B cell (primary cell): ENCODE measurements at regions not wholly inside any gene's neighbourhood (a gene's known extent, or its start where the extent isn't known, plus 50 kb on each side); places are given as distances from the start of the nearest gene placed in this dataset.
"Not testable (repeated sequence)": the region's sequence is repeated elsewhere in the genome, so short reads cannot be mapped to it uniquely, and the experiment has no call there.

Experiments
- ATAC-seq: fragments of 200-7000 bp; cut with Tn5 transposase; one replicate; pipeline ENCODE4 v1.10.0; 2021; ENCODE audit warnings: low read depth, mild to moderate bottlenecking, moderate number of reproducible peaks, moderate library complexity
- CTCF ChIA-PET: fragments of 350-600 bp; sonication (Branson Sonifier 250); formaldehyde crosslinking; loops from one replicate; lab custom pipeline; 2021; ENCODE audit warnings: antibody characterized with exemption, inconsistent platforms; lab: Charles Lee
- POLR2A ChIA-PET: fragments of 350-600 bp; sonication (Branson Sonifier 250); formaldehyde crosslinking; loops from one replicate; lab custom pipeline; 2021; ENCODE audit warnings: antibody characterized with exemption; lab: Charles Lee
- DNase-seq: peaks from one replicate; pipeline ENCODE4 v3.0.0; 2013
- H2AFZ ChIP-seq: 2 replicates; pipeline ENCODE4 v1.6.1; 2012; ENCODE audit warnings: mild to moderate bottlenecking, low read depth, low read length; ENCODE audit not compliant: insufficient read depth, poor library complexity, severe bottlenecking
- H3K27ac ChIP-seq, 2 donors: 1 replicate in 1 of 2; 2 replicates in 1 of 2; pipeline ENCODE4 v1.5.1; 2012 to 2013; ENCODE audit warnings: low read length in 2 of 2, mild to moderate bottlenecking in 2 of 2, moderate library complexity in 1 of 2
- H3K27me3 ChIP-seq, 4 experiments: fragments of 200-600 bp in 1 of 4; sonication (generic) in 1 of 4; replicated peaks in 1 of 4; 1 replicate in 2 of 4; 2 replicates in 2 of 4; pipeline versions ENCODE4 v1.6.1 to v1.7.0; 2013 to 2016; ENCODE audit warnings: low read length in 3 of 4, mild to moderate bottlenecking in 2 of 4, mixed read lengths in 1 of 4, moderate library complexity in 1 of 4; ENCODE audit not compliant: insufficient read depth in 4 of 4, control insufficient read depth in 3 of 4; ENCODE audit errors: control extremely low read depth in 1 of 4
- H3K36me3 ChIP-seq, 2 experiments: replicated peaks in 1 of 2; 1 replicate in 1 of 2; 2 replicates in 1 of 2; pipeline versions ENCODE4 v1.6.1 to v1.7.1; 2013; ENCODE audit warnings: low read length in 1 of 2; ENCODE audit not compliant: insufficient read depth in 2 of 2, control insufficient read depth in 1 of 2; ENCODE audit errors: control extremely low read depth in 1 of 2, extremely low read depth in 1 of 2
- H3K4me1 ChIP-seq, 2 donors: fragments of 200-600 bp in 1 of 2; sonication (generic) in 1 of 2; 1 replicate in 1 of 2; 2 replicates in 1 of 2; pipeline versions ENCODE4 v1.5.1 to v1.6.1; 2013 to 2017; ENCODE audit warnings: low read length in 2 of 2; ENCODE audit not compliant: control insufficient read depth in 2 of 2, insufficient read depth in 2 of 2
- H3K4me2 ChIP-seq: replicated peaks from 2 replicates; pipeline ENCODE3; 2012; ENCODE audit warnings: mild to moderate bottlenecking, low read depth, low read length; ENCODE audit not compliant: poor library complexity, severe bottlenecking
- H3K4me3 ChIP-seq, 5 experiments: fragments of 200-600 bp in 1 of 5; sonication (generic) in 1 of 5; 1 replicate in 3 of 5; 2 replicates in 2 of 5; pipeline versions ENCODE4 v1.5.1 to v1.7.0; 2011 to 2016; ENCODE audit warnings: low read length in 4 of 5, mild to moderate bottlenecking in 4 of 5, low read depth in 2 of 5, control low read depth in 1 of 5, moderate library complexity in 1 of 5; ENCODE audit not compliant: insufficient read depth in 1 of 5; ENCODE audit errors: control extremely low read depth in 1 of 5, extremely low read depth in 1 of 5
- H3K79me2 ChIP-seq: fragments of 200-600 bp; sonication (generic); one replicate; pipeline ENCODE4 v1.6.0; 2016; ENCODE audit warnings: low read length; ENCODE audit not compliant: control insufficient read depth, insufficient read depth
- H3K9ac ChIP-seq: fragments of 200-600 bp; sonication (generic); 2 replicates; pipeline ENCODE4 v1.6.1; 2017; ENCODE audit warnings: mild to moderate bottlenecking, low read length, moderate library complexity
- H3K9me3 ChIP-seq, 3 donors: one replicate each; pipeline versions ENCODE4 v1.6.1 to v1.7.1; 2013; ENCODE audit warnings: low read length in 2 of 3; ENCODE audit not compliant: control insufficient read depth in 2 of 3, insufficient read depth in 1 of 3; ENCODE audit errors: control extremely low read depth in 1 of 3
- H4K20me1 ChIP-seq: 2 replicates; pipeline ENCODE4 v1.6.0; 2012; ENCODE audit warnings: mild to moderate bottlenecking, low read length; ENCODE audit not compliant: insufficient read depth, control insufficient read depth, poor library complexity, severe bottlenecking
- H3K27ac Mint-ChIP-seq: one replicate; pipeline ENCODE4 v1.8.0; 2021; ENCODE audit warnings: mixed read lengths
- H3K27me3 Mint-ChIP-seq: one replicate; pipeline ENCODE4 v1.8.0; 2021; ENCODE audit warnings: mixed read lengths
- H3K4me1 Mint-ChIP-seq: one replicate; pipeline ENCODE4 v1.8.0; 2021; ENCODE audit warnings: mixed read lengths
- H3K4me3 Mint-ChIP-seq: one replicate; pipeline ENCODE4 v1.8.0; 2021; ENCODE audit warnings: mixed read lengths
- H3K9me3 Mint-ChIP-seq: one replicate; pipeline ENCODE4 v1.8.0; 2022; ENCODE audit warnings: mixed read lengths; ENCODE audit not compliant: insufficient read depth
- CTCF ChIP-seq: fragments of 200-600 bp; IDR thresholded peaks from one replicate; pipeline ENCODE4 v1.8.0; 2022; ENCODE audit warnings: antibody characterized with exemption, mild to moderate bottlenecking
- EZH2 ChIP-seq: IDR thresholded peaks from 2 replicates; pipeline ENCODE4 v1.6.1; 2012; ENCODE audit warnings: borderline replicate concordance, low read depth, mild to moderate bottlenecking, moderate library complexity, low read length; ENCODE audit not compliant: insufficient read depth, poor library complexity, severe bottlenecking
- WGBS: methylation state at CpG from one replicate; pipeline ENCODE4 v1.1.5; 2013; ENCODE audit warnings: missing lambda C conversion rate; ENCODE audit not compliant: insufficient coverage; 5-methylcytosine and 5-hydroxymethylcytosine counted together
- intact Hi-C: fragments of 100-400 bp; cut with micrococcal nuclease; formaldehyde crosslinking; loops from one replicate; pipeline ENCODE4 v1.10.0; 2022

- no peaks in the 10 kb centered on the region for H3K27me3 Mint-ChIP-seq
- H3K4me1 Mint-ChIP-seq = no peaks in the 10 kb centered on the region
- H3K9me3 Mint-ChIP-seq = peaks cover 4% of the 10 kb centered on the region
- H3K4me3 Mint-ChIP-seq = no peak overlapping the region
- Histone ChIP-seq H3K36me3 (no peaks in the 10 kb centered on the region), H2AFZ (no peak overlapping the region), H3K9me3 (peaks cover 0 to 25% (median 0%) of the 10 kb centered on the region in 3 donors), H3K4me3 (no peak overlapping the region), H4K20me1 (no peaks in the 10 kb centered on the region), H3K9ac (no peak overlapping the region), H3K4me2 (no peak overlapping the region), H3K27ac (no peak overlapping the region), H3K4me1 (no peaks in the 10 kb centered on the region), H3K27me3 (no peaks in the 10 kb centered on the region), H3K79me2 (no peaks in the 10 kb centered on the region)
- intact Hi-C loops = no loop called here
- ATAC-seq (no peak), DNase-seq (no peak)
- H3K27ac Mint-ChIP-seq = no peak overlapping the region
- ChIA-PET POLR2A (no interaction called here), CTCF (no interaction called here)
- WGBS = 100% methylated on average over 7 of the region's 9 CpGs
- no peak for TF ChIP-seq CTCF
- no peak for TF ChIP-seq EZH2
Observed at GRCh38 chr4:189809839-189810238, 130.8 kb upstream of the FRG1 start.

- POLR2A ChIA-PET, intact Hi-C loops, CTCF ChIA-PET, H3K79me2 ChIP-seq, H4K20me1 ChIP-seq, H3K9ac ChIP-seq, H3K27ac Mint-ChIP-seq, H3K27me3 Mint-ChIP-seq, H3K4me1 Mint-ChIP-seq, DNase-seq, H3K9me3 Mint-ChIP-seq, H2AFZ ChIP-seq, ATAC-seq, H3K27me3 ChIP-seq, H3K4me2 ChIP-seq, H3K27ac ChIP-seq, H3K4me3 ChIP-seq, H3K36me3 ChIP-seq, H3K4me1 ChIP-seq, H3K4me3 Mint-ChIP-seq: not testable (repeated sequence)
- H3K9me3 ChIP-seq = peaks cover 0 to 22% (median 0%) of the 10 kb centered on the region in 3 donors
- WGBS = 50% methylated on average over 28 of the region's 75 CpGs
Observed at GRCh38 chr4:189810318-189811181, 130.1 kb upstream of the FRG1 start.
